ENCODE measurements at regions not wholly inside any gene's neighbourhood (a gene's known extent, or its start where the extent isn't known, plus 50 kb on each side); places are given as distances from the start of the nearest gene placed in this dataset.
"Not testable (repeated sequence)": the region's sequence is repeated elsewhere in the genome, so short reads cannot be mapped to it uniquely, and the experiment has no call there.

GRCh38 chr18:55688030-55688429 lies 100.0 kb upstream of the TCF4 start:
- FAIRE-seq (no peak), DNase-seq (ENCODE audit: insufficient read length) (no peak)
- TF ChIP-seq POLR2A (IDR thresholded peaks at IDR 0.05; ENCODE audit: low read depth, low read length), result no peak
- no peak for TF ChIP-seq TAF1 (IDR thresholded peaks at IDR 0.05; ENCODE audit: borderline replicate concordance, low read depth, low read length)
- no peak for TF ChIP-seq POLR2AphosphoS5 (IDR thresholded peaks at IDR 0.05; ENCODE audit: low read depth, low read length)

DNA sequence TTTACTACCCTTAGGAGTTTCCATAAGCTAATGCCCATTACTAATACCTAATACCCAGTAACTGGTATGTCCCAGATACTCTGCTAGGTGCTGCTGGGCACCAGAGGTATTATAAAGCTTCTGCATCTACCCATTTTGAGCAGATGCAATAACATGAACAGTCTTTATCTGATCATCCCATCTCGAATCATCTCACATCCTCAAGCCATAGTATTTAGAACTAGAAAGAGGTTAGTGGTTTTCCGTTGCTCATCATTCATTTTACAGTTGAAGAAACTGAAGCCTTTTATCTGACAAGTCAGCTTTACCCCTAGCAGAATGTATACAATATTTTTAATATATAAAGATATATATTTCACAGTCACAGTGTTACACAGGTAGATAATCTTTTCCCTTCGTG lies 99.1 kb upstream of the TCF4 start:
- TF ChIP-seq POLR2AphosphoS5 (IDR thresholded peaks at IDR 0.05; ENCODE audit: low read depth, low read length) (no peak), TAF1 (IDR thresholded peaks at IDR 0.05; ENCODE audit: borderline replicate concordance, low read depth, low read length) (no peak), POLR2A (IDR thresholded peaks at IDR 0.05; ENCODE audit: low read depth, low read length) (no peak)

GRCh38 chr18:55685638-55686037 lies 97.6 kb upstream of the TCF4 start:
- DNase-seq (ENCODE audit: insufficient read length) (no peak), FAIRE-seq (no peak)
- TF ChIP-seq POLR2AphosphoS5 (IDR thresholded peaks at IDR 0.05; ENCODE audit: low read depth, low read length), result no peak
- TF ChIP-seq TAF1 (IDR thresholded peaks at IDR 0.05; ENCODE audit: borderline replicate concordance, low read depth, low read length), result no peak
- TF ChIP-seq POLR2A (IDR thresholded peaks at IDR 0.05; ENCODE audit: low read depth, low read length), result no peak

More for the DNA sequence above, 99.1 kb upstream of the TCF4 start:
- DNase-seq (ENCODE audit: insufficient read length) (no peak), FAIRE-seq (no peak)

DNA sequence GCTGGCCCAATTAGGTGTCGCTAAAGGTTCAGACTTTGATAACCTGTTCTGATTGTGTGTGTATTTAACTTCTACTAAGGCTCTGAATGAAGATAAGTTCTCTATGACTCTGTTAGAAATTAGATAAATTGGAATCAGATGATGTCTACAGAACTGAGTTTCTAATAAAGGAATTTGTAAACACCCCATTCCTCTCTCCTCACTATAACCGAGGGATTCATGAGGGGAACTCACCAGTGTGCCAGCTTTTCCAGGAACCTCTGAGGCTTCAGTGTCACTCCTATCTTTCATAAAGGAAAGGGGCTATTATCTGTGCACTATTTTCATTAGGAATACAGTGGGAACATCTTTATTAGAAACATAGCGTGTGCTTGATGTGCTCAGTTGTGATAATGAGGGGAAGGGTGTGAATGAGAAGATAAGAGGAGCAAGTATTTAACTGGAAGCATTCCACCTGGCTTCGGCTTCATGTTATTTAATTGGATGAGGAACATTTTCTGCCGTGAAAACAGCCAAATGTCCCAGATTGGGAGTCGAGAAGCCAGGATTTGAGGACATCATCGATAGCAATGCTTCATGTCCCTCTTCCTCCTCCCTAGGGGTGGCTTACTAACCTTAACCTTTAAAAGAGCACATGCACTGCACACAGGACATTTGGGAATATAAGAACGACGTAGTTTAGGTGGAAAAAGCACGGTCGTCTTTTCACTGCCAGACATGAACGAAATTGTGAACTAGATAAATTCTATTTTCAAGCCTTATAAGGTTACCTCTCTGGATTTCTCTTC lies 84.8 kb upstream of the TCF4 start:
- FAIRE-seq (no peak), DNase-seq (ENCODE audit: insufficient read length) (no peak)

DNA sequence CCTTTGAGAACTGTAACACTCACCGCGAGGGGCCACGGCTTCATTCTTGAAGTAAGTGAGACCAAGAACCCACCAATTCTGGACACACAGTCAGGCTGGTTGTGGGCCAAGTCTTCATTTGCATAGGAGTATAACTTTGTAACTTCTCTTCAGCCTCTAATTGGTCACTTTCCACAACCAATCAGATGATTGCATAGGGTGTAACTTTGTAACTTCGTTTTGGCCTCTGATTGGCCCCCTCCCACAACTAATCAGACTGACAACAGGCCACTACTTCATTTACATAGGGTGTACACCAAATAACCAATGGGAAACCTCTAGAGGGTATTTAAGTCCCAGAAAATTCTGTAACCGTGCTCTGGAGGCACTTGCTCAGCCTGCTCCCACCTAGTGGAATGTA lies 77.5 kb upstream of the TCF4 start:
- TF ChIP-seq TAF1 (IDR thresholded peaks at IDR 0.05; ENCODE audit: borderline replicate concordance, low read depth, low read length), result no peak
- TF ChIP-seq POLR2A (IDR thresholded peaks at IDR 0.05; ENCODE audit: low read depth, low read length), result no peak
- TF ChIP-seq POLR2AphosphoS5 (IDR thresholded peaks at IDR 0.05; ENCODE audit: low read depth, low read length), result no peak
- no peak for FAIRE-seq
- no peak for DNase-seq (ENCODE audit: insufficient read length)

More for the DNA sequence above, 84.8 kb upstream of the TCF4 start:
- TF ChIP-seq POLR2AphosphoS5 (IDR thresholded peaks at IDR 0.05; ENCODE audit: low read depth, low read length), result no peak
- TF ChIP-seq TAF1 (IDR thresholded peaks at IDR 0.05; ENCODE audit: borderline replicate concordance, low read depth, low read length), result no peak
- TF ChIP-seq POLR2A (IDR thresholded peaks at IDR 0.05; ENCODE audit: low read depth, low read length), result no peak

- DNase-seq (ENCODE audit: insufficient read length); FAIRE-seq: not testable (repeated sequence)
Observed at GRCh38 chr18:55664758-55665400, 76.9 kb upstream of the TCF4 start.

DNA sequence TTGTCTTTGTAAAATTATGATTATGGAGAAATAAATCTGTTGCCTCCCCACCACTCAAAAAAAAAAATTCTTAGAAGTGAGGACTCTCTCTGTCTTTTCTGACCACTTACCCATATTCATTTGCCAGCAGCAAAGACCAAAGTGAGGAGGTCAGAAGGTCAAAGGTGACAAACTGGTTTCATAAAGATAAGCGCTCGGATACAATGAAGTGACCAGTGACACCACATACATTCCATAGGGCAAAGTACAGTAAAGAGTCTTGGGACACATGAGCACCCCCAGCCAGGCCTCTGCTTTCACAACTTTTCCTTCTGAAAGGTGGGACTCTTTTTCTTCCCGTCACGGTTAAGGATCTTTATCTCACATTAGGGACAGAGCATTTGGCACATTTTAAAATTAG lies 75.9 kb upstream of the TCF4 start:
- no peak for DNase-seq (ENCODE audit: insufficient read length)
- TF ChIP-seq TAF1 (IDR thresholded peaks at IDR 0.05; ENCODE audit: borderline replicate concordance, low read depth, low read length) (no peak), POLR2A (IDR thresholded peaks at IDR 0.05; ENCODE audit: low read depth, low read length) (no peak), POLR2AphosphoS5 (IDR thresholded peaks at IDR 0.05; ENCODE audit: low read depth, low read length) (no peak)
- FAIRE-seq, result no peak

- no peak for FAIRE-seq
- DNase-seq (ENCODE audit: insufficient read length), result no peak
- TF ChIP-seq TAF1 (IDR thresholded peaks at IDR 0.05; ENCODE audit: borderline replicate concordance, low read depth, low read length), result no peak
- no peak for TF ChIP-seq POLR2AphosphoS5 (IDR thresholded peaks at IDR 0.05; ENCODE audit: low read depth, low read length)
- no peak for TF ChIP-seq POLR2A (IDR thresholded peaks at IDR 0.05; ENCODE audit: low read depth, low read length)
Observed at GRCh38 chr18:55658598-55658997, 70.6 kb upstream of the TCF4 start.

- FAIRE-seq (no peak), DNase-seq (ENCODE audit: insufficient read length) (no peak)
- no peak for TF ChIP-seq TAF1 (IDR thresholded peaks at IDR 0.05; ENCODE audit: borderline replicate concordance, low read depth, low read length)
Observed at GRCh38 chr18:55657572-55658331, 69.8 kb upstream of the TCF4 start.

GRCh38 chr18:55654986-55655385 lies 67.0 kb upstream of the TCF4 start:
- FAIRE-seq (no peak), DNase-seq (ENCODE audit: insufficient read length) (no peak)
- TF ChIP-seq POLR2A (IDR thresholded peaks at IDR 0.05; ENCODE audit: low read depth, low read length) (no peak), POLR2AphosphoS5 (IDR thresholded peaks at IDR 0.05; ENCODE audit: low read depth, low read length) (no peak), TAF1 (IDR thresholded peaks at IDR 0.05; ENCODE audit: borderline replicate concordance, low read depth, low read length) (no peak)

DNA sequence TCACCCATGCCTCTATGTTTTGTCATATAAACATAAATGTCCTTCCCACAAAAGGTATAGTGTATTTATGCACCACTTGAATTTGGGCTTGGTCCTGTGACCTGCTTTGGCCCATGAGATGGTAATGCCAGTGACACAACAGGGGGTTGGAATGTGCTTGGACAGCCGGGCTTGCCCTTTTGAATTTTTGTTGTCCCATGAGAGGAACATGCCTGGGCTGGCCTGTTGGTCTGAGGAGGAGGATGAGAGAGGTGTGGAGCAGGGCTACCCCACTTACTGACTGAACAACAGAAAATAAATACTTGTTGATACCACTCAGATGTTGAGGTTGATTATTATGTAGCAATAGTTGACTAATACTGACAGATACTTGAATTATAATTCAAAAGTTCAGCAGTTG lies 63.2 kb upstream of the TCF4 start:
- FAIRE-seq, result no peak
- TF ChIP-seq TAF1 (IDR thresholded peaks at IDR 0.05; ENCODE audit: borderline replicate concordance, low read depth, low read length) (no peak), POLR2AphosphoS5 (IDR thresholded peaks at IDR 0.05; ENCODE audit: low read depth, low read length) (no peak), POLR2A (IDR thresholded peaks at IDR 0.05; ENCODE audit: low read depth, low read length) (no peak)
- DNase-seq (ENCODE audit: insufficient read length), result no peak

All from GM12892 (cell line).